HG02973 (cell line): ENCODE measurements at regions not wholly inside any gene's neighbourhood (a gene's known extent, or its start where the extent isn't known, plus 50 kb on each side); places are given as distances from the start of the nearest gene placed in this dataset.

Experiments
- ATAC-seq: cut with Tn5 transposase; IDR thresholded peaks from one replicate; pipeline ENCODE4 v1.9.1; 2021; ENCODE audit warnings: moderate library complexity; ENCODE audit not compliant: unreplicated experiment

GRCh38 chr3:19093084-19093483 is 55.2 kb upstream of the KCNH8 start:
- no peak for ATAC-seq

GRCh38 chr3:19077388-19077787 is 70.9 kb upstream of the KCNH8 start:
- no peak for ATAC-seq

DNA sequence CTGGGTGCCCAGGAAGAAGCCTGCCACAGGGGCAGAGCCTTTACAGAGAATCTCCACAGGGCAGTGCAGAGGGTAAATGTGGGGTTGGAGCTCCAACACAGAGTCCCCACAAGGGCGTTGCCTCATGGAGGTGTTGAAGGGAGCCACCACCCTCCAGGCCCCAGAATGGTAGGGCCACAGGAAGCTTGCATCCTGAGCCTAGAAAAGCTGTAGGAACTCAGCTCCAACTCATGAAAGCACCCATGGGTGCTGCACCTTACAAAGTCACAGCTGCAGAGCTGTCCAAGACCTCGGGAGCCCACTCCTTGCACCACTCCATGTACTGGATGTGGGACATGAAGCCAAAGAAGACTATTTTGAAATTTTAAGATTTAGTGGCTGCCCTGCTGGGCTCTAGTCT is 73.3 kb upstream of the KCNH8 start:
- no peak for ATAC-seq

GRCh38 chr3:19074257-19074900 is 73.9 kb upstream of the KCNH8 start:
- no peak for ATAC-seq

- ATAC-seq, result no peak
Observed at GRCh38 chr3:19073341-19074105, 74.8 kb upstream of the KCNH8 start.

DNA sequence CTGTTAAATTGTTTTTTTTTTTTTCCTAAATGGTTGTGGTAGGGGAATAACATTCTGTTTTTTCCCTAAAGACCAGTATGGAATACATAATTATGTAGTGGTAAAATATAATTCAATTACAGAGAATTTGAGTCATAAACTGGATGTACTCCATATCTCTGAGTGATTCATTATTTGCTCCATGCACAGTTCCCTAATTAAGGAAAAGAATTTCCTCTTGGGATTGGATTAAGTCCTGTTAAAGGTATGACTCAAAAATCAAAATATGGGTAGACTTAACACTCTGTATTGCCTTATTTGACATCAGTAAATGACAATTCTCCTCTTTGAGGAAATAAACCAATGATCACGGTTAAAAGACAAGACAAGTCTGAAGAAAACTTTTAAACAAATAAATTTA is 78.0 kb upstream of the KCNH8 start:
- no peak for ATAC-seq

DNA sequence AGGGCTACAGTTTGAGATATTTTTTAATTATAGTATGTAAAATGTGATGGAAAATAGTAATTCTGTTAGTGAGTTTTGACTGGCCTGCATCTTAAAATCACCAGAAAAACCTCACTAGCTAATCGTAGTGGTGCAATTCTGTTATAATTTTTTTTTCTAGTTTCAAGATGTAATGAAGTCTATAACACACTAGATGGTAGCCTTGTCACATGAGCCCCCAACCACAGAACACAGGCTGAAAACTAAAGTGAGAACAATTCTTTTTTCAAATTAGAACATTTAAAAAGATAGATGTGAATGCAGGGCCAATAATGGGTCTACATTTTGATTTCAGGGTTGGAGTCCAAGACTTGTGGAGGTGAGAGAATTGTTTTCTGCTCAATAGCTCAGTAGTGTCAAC is 83.3 kb upstream of the KCNH8 start:
- no peak for ATAC-seq

DNA sequence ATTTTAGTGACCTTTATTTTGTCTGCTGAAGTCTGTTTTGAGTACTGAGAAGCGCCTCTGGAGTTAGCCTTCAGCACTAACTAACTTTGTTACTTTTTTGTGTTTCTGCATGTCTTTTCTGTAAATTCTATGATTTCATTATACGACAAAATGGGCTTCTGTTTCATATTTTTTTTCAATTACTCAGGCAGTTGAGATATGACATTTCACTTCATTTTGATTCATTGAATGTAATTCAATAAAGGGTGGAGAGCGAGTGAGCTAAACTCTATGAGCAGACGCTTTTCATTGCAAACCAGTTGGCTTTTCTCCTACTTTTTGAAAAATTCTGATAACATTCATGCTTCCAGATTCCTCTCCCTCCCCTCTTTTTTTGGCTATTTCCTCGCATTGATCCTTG is 84.4 kb upstream of the KCNH8 start:
- no peak for ATAC-seq

GRCh38 chr3:19060404-19060803 is 87.9 kb upstream of the KCNH8 start:
- no peak for ATAC-seq

DNA sequence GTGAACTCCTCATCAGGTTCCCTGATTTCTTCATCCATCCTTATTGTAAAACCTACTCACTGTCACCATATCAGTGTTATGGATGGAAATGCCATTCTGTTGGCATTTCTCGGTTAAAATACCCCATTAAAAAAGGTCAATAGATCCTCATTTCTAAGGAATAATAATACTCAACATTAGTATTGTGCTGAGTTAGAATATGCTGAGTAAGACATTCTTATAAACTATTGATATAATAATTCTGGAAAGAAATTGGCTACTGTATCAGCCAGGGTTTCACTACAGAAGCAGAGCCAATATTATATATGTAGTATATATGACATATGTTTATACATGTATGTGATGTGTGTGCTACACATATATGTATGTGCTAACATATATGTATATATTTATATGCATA is 95.4 kb upstream of the KCNH8 start:
- no peak for ATAC-seq

- ATAC-seq, result no peak
Observed at GRCh38 chr3:19046440-19046839, 101.9 kb upstream of the KCNH8 start.

GRCh38 chr3:19030522-19030839 is 117.8 kb upstream of the KCNH8 start:
- no peak for ATAC-seq

- ATAC-seq, result no peak
Observed at GRCh38 chr3:19029837-19030521, 118.3 kb upstream of the KCNH8 start.

- ATAC-seq, result no peak
Observed at GRCh38 chr3:19025441-19025840, 122.9 kb upstream of the KCNH8 start.

DNA sequence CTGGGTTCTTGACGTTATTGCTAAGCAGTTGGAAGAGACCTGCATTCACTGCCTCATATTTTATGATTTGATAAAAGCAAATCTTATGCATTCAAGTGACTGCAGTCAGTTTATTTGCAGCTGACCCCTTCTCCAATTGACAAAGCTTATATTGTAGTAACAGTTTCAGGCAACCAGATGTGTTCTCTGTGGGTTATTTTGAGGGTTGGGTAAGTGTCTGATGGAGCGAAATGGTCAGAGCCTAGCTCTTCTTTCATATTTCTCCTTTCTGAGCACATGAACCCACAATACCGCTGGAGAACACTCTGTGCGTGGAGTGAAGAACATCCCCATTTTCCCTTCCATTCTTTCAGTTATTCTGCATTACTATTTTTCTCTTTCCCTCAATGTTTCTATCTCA is 125.8 kb upstream of the KCNH8 start:
- no peak for ATAC-seq

- ATAC-seq, result no peak
Observed at GRCh38 chr3:19016851-19017250, 131.5 kb upstream of the KCNH8 start.

GRCh38 chr3:19013879-19014278 is 134.4 kb upstream of the KCNH8 start:
- no peak for ATAC-seq

- no peak for ATAC-seq
Observed at GRCh38 chr3:19012846-19013245, 135.5 kb upstream of the KCNH8 start.

DNA sequence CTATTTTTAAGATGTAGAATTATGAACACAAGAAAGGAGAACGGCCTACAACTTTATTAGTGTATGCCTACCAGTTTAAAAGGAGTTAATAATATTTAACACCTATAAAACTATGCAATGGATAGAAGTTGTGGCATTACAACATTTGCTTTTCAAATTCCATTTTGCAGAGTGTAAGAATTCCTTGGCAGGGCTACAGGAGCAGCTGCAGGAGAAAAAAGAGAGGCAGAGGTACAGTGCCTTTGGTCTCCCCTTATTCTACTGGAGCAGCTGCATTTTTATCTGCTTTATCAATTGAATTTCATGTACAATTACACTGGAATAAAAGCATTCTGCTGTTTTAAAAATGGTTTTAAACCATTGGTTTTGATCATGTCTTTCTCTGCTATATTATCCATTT is 145.7 kb upstream of the KCNH8 start:
- ATAC-seq, result no peak

GRCh38 chr3:18998069-18998468 is 150.2 kb upstream of the KCNH8 start:
- no peak for ATAC-seq

- no peak for ATAC-seq
Observed at GRCh38 chr3:18992709-18993108, 155.6 kb upstream of the KCNH8 start.

DNA sequence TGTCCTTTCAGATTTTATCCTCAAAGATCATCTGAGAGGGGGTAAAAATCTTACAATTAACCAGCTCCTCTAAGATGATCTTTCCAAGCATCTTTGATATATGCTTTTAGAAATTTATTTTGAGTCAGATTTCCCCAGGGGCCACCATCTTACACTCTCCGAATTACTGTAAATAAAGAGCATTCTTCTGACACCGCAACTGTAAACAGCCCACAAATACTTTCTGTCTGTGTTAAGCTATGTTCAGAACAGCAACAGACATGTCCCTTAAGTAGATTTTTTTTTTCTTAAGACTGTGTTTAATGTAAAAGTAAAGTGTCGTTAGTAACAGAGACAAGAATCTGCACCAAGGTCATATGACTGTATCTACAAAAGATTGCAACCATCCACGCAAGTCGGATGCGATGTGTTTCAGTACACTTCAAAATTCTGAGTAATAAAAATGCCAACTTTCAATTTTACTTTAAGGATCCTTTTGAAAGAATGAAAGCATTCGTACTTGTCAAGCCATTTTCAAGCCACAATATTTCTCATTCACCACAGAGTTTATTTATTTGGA is 159.0 kb upstream of the KCNH8 start:
- no peak for ATAC-seq
